Hematopoietic multipotent progenitor cell treated with erythropoietin and hydrocortisone succinate and interleukin-3 and kit ligand, for 15 days (in vitro differentiated cells): ENCODE measurements at regions not wholly inside any gene's neighbourhood (a gene's known extent, or its start where the extent isn't known, plus 50 kb on each side); places are given as distances from the start of the nearest gene placed in this dataset.

Source experiments
- DNase-seq: peaks from one replicate; pipeline ENCODE4 v3.0.0-alpha.2; 2015; ENCODE audit warnings: low spot score

GRCh38 chr11:113553915-113554314 is 78.7 kb upstream of the DRD2 start:
- DNase-seq: peak; percentile 9

- DNase-seq: no peak
Observed at GRCh38 chr11:113553235-113553634, 78.0 kb upstream of the DRD2 start.

- no peak for DNase-seq
Observed at GRCh38 chr11:113552271-113552670, 77.1 kb upstream of the DRD2 start.

- no peak for DNase-seq
Observed at GRCh38 chr11:113551645-113552044, 76.4 kb upstream of the DRD2 start.

GRCh38 chr11:113549611-113550578 is 74.7 kb upstream of the DRD2 start:
- DNase-seq: no peak

GRCh38 chr11:113549061-113549460 is 73.9 kb upstream of the DRD2 start:
- DNase-seq: no peak

GRCh38 chr11:113547739-113548138 is 72.5 kb upstream of the DRD2 start:
- DNase-seq: no peak

- DNase-seq: no peak
Observed at GRCh38 chr11:113546757-113547507, 71.7 kb upstream of the DRD2 start.

- no peak for DNase-seq
Observed at GRCh38 chr11:113542420-113542819, 67.2 kb upstream of the DRD2 start.

- DNase-seq: no peak
Observed at GRCh38 chr11:113540416-113541330, 65.5 kb upstream of the DRD2 start.

GRCh38 chr11:113538451-113539412 is 63.5 kb upstream of the DRD2 start:
- DNase-seq: no peak

- no peak for DNase-seq
Observed at GRCh38 chr11:113534625-113535024, 59.4 kb upstream of the DRD2 start.

GRCh38 chr11:113533425-113533698 is 58.2 kb upstream of the DRD2 start:
- DNase-seq: no peak

- DNase-seq: peak; percentile 69
Observed at GRCh38 chr11:113532697-113533424, 57.7 kb upstream of the DRD2 start.

- no peak for DNase-seq
Observed at GRCh38 chr11:113531575-113532451, 56.6 kb upstream of the DRD2 start.

- DNase-seq: no peak
Observed at GRCh38 chr11:113531083-113531482, 55.9 kb upstream of the DRD2 start.

GRCh38 chr11:113529606-113530005 is 54.4 kb upstream of the DRD2 start:
- DNase-seq: no peak

GRCh38 chr11:113528982-113529381 is 53.8 kb upstream of the DRD2 start:
- DNase-seq: no peak

- no peak for DNase-seq
Observed at GRCh38 chr11:113526521-113526920, 51.3 kb upstream of the DRD2 start.
